Left lobe of liver (tissue), 2 donors: ENCODE measurements at regions not wholly inside any gene's neighbourhood (a gene's known extent, or its start where the extent isn't known, plus 50 kb on each side); places are given as distances from the start of the nearest gene placed in this dataset.

Experiments used
- ATAC-seq: fragments of 200-7000 bp; cut with Tn5 transposase; one replicate; pipeline ENCODE4 v1.9.1; 2020; ENCODE audit warnings: mild to moderate bottlenecking, moderate library complexity
- DNase-seq: peaks from one replicate; pipeline ENCODE4 v3.0.0-alpha.2; 2020; ENCODE audit warnings: low spot score
- donor health status: DM: no; HTN: no; CAD: no; lungs with moderate emphysema.
- donor health status: DM: no; HTN: yes; CAD: no.

DNA sequence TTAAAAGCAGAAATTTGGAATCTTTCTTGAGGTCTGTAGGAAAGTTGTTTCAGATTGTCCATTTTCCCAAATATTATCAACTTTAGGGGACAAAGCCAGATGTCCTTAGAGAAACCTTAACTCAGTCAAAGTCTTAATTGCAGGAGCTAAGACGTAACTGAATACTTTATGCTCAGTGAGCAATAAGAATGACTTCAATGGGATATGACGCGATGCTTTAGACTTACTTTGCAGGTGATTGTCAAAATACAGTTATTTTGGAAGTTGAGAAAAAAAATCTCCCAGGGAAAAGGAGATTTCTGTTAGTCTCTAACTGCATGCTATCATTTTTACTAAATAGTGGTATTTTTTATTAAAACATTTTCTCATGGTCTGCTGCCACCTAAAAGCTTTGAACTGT, 750.9 kb upstream of the STXBP6 start:
- no peak for DNase-seq
- no peak for ATAC-seq

DNA sequence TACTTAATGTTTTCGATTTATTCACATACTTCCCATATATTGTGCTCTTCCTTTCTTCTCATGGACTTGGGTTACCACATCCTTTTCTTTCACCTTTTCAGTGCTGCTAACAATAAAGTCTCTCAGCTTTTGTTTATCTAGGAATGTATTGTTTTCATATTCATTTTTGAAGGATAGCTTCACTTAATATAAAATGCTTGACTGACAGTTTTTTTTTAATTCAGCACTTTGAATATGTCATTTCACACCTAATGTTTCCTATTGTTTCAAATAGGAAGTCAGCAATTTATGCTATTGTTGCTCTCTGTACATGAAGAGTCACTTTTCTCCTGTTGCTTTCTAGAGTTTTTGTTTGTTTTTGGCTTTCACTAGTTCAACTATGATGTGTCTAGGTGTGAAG, 738.3 kb upstream of the STXBP6 start:
- DNase-seq = no peak

DNA sequence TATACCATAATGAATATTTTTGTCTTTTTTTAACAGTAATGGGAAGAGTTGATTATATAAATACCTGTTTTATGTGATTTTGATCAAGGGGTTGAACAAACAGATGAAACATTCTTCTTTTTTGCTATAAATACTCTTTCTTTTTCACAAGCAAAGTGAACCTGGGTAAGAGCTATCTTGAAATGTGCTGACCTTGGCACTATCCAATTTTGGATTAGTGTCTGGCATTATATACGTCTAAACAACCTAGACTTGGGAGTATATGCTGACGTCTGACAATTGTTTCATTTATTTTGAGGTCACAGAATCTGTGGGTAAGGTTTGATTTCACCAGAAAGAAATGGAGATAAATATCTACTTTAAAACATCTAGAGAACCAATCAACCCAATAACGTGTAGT, 716.0 kb upstream of the STXBP6 start:
- ATAC-seq = no peak
- no peak for DNase-seq

More for the DNA sequence above, 738.3 kb upstream of the STXBP6 start:
- no peak for ATAC-seq

DNA sequence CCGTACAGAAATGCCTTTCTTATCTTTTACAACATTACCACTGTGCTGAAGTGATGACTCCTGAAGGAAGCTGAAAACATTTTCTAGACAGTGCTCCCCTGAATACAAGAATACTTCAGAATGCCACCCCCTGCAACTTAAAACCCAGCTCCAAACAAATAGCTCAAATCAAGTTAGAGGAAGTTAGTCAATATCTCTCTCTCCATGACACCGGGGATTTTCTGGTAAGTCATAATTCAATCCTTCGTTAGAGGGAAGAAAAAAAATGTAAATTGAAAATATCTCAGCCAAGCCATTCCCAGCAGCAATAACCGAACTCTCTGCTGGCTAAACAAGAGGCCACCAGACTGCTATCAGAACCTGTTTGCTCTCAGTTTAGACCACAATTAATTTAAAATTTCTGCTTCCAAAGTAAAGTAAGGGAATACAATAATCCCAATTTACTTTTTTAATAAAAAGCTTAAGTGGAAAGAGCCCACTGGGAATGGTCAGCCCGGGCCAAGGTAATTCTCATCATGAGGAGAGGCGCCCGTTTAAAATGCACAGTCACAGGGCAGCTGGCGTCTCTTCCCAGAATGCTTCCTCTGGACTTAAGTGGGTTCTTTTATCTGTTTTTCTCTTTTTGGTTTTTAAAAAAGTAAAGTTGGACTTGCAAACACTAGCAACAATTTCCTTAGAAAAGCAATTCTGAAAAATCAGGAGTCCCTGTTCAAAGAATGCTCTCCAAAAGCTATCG, 710.1 kb upstream of the STXBP6 start:
- no peak for ATAC-seq

DNA sequence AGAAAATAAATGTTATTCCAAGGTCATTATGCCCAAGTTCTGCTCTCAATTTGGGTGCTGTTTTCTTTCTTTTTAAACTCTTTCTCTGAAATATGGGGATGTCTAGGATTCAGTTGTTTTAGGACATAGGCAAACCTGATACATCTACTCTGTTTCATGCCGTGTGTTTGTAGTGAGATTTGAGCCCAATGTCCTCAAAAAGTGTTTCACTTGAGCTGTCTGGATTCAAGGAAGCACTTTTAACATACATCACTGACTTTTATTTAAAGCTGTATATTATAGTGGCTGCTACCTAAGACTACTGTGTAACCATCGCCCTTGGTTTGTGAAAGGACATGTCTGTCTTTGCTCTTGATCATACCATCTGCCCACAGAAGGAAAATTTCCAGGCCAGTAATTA, 709.3 kb upstream of the STXBP6 start:
- no peak for ATAC-seq

More for the DNA sequence above, 710.1 kb upstream of the STXBP6 start:
- DNase-seq = no peak

DNA sequence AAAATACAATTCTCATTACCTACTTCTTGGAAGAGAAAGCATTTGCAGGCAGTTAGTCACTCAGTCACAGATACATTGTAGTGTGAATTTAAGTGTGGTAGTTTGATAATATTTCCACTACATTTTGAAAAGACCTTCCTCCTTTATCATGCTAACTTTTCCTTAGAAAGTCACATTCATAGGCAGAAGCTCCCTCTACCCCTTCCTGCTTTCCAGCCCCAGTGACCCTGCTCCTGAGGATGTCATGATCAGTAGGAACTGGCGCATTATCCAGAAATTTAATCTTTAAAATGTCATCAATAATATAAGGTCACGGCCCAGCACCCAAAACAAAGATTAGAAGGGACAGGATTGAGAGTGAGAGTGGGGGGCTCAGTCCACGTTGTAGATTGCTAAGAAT, 707.4 kb upstream of the STXBP6 start:
- no peak for DNase-seq

More for the DNA sequence above, 709.3 kb upstream of the STXBP6 start:
- no peak for DNase-seq

DNA sequence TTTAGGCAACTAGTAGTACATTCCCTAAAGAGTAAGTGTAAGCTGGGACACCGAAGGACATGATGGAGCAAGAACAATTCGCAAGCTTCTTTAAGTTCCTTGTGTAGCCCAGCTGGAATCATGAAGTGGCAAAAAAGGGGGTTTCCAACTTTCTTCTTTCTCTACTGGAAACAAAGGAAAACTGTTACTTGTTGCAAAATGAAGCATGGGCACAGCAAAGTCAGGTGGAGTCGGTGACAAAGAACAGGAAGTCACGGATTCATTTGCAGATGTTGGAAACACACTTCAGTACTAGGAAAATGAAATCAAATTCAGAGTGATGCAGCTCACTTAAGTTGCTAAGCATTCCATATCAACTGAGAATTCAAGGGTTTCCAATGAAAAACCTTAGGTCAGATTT, 706.9 kb upstream of the STXBP6 start:
- DNase-seq (no peak), ATAC-seq (no peak)

More for the DNA sequence above, 707.4 kb upstream of the STXBP6 start:
- ATAC-seq = no peak

DNA sequence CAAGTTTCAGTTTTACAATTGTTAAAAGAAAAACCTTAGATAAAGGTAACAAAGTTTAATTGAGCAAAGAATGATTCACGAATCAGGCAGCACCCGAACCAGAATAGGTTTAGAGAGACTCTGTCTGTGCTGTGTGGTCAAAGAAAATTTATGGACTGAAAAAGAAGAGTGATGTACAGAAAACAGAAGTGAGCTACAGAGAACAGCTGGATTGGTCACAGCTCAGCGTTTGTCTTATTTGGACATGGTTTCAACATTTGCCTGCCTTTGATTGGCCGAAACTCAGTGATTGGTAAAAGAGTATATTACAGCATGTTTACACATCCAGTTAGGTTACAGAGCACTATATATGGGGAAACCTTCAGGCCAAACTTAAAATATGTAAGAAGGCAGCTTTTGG, 703.2 kb upstream of the STXBP6 start:
- ATAC-seq (no peak), DNase-seq (no peak)

DNA sequence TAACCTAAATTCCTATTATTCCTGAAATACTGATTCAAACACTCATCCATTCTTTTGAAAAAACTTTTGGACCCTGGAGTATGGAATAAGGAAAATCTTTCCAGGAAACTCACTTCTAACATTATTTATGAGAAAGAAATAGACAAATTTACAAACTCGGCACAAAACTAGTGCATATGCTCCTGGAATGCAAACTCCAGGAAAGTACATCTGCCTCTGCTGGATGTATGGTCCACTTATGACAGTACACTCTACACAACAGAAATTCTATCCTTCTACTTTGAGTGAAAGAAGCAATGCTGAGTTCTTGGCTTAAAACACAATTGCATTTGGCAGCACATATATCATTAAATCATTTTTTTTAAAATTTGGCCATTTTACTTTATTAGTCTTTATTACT, 700.5 kb upstream of the STXBP6 start:
- DNase-seq = no peak

More for the DNA sequence above, 700.5 kb upstream of the STXBP6 start:
- ATAC-seq = no peak
